Panc1 (cell line): ENCODE measurements at regions not wholly inside any gene's neighbourhood (a gene's known extent, or its start where the extent isn't known, plus 50 kb on each side); places are given as distances from the start of the nearest gene placed in this dataset.

Source experiments
- CTCF ChIP-seq: fragments of 450-650 bp; IDR thresholded peaks from 2 replicates; pipeline ENCODE4 v1.5.1; 2017; ENCODE audit warnings: mild to moderate bottlenecking
- POLR2AphosphoS5 ChIP-seq: IDR thresholded peaks from 2 replicates; pipeline ENCODE4 v1.6.1; 2012; ENCODE audit warnings: mild to moderate bottlenecking, low read depth, low read length, moderate library complexity
- REST ChIP-seq, 2 experiments: IDR thresholded peaks; 2 replicates each; pipeline ENCODE4 v1.6.1; 2011 to 2012; ENCODE audit warnings: low read depth in 2 of 2, control low read depth in 1 of 2, low read length in 1 of 2, mild to moderate bottlenecking in 1 of 2, moderate library complexity in 1 of 2; ENCODE audit not compliant: insufficient read depth in 1 of 2

- TF ChIP-seq CTCF (no peak), REST (IDR thresholded peaks at IDR 0.05; ENCODE audit: insufficient read depth in 1 of 2, low read depth in 2 of 2, low read length in 1 of 2) (no peak), POLR2AphosphoS5 (no peak)
Measured at GRCh38 chr5:66416698-66417097, 179.5 kb upstream of the MAST4 start.
